ENCODE measurements at regions not wholly inside any gene's neighbourhood (a gene's known extent, or its start where the extent isn't known, plus 50 kb on each side); places are given as distances from the start of the nearest gene placed in this dataset.

DNA sequence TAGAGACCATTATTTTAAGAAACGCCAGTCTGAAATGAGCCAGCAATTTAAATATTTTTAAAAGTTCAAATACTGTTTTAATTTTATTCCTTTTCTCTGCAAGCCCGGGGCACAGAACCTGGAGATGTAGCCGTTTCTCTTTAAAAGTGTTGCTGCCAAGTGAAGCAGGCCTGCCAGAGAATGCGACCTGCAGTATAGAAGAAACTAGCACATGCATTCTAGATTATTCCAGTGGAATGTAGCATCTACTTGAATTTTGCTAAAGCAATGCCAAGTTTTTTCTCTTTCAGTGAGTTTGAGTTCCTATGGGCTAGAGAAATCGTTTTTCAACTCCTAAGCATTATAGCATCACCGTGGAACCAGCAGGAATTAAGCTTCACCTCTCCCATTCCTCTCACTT, 101.3 kb downstream of the QRSL1 start:
- no peaks in the 10 kb centered on the region for H3K36me3 ChIP-seq (ENCODE audit: insufficient read depth, low read length)
- no peak overlapping the region for H3K9ac ChIP-seq (ENCODE audit: low read length)
- no peak overlapping the region for H3K4me3 ChIP-seq (ENCODE audit: low read length)
- H3K4me2 ChIP-seq (ENCODE audit: low read length), result no peak overlapping the region
- no peaks in the 10 kb centered on the region for H3F3A ChIP-seq (ENCODE audit: insufficient read depth, low read length, poor library complexity, severe bottlenecking)
- H3K27me3 ChIP-seq (ENCODE audit: insufficient read depth, low read depth, low read length), result no peaks in the 10 kb centered on the region
- no peaks in the 10 kb centered on the region for H3K79me2 ChIP-seq (replicated peaks; ENCODE audit: insufficient read depth, low read length)
- no peak overlapping the region for H3K27ac ChIP-seq (ENCODE audit: low read length)
- no peak for TF ChIP-seq TAF1 (IDR thresholded peaks at IDR 0.05; ENCODE audit: low read depth)
- TF ChIP-seq MXI1 (conservative IDR thresholded peaks at IDR 0.05; ENCODE audit: poor library complexity, severe bottlenecking), result no peak
- no peak for TF ChIP-seq SMC3 (conservative IDR thresholded peaks at IDR 0.05; ENCODE audit: poor library complexity)
- no peak for TF ChIP-seq RAD21 (conservative IDR thresholded peaks at IDR 0.05)
- TF ChIP-seq, protein P1, sequence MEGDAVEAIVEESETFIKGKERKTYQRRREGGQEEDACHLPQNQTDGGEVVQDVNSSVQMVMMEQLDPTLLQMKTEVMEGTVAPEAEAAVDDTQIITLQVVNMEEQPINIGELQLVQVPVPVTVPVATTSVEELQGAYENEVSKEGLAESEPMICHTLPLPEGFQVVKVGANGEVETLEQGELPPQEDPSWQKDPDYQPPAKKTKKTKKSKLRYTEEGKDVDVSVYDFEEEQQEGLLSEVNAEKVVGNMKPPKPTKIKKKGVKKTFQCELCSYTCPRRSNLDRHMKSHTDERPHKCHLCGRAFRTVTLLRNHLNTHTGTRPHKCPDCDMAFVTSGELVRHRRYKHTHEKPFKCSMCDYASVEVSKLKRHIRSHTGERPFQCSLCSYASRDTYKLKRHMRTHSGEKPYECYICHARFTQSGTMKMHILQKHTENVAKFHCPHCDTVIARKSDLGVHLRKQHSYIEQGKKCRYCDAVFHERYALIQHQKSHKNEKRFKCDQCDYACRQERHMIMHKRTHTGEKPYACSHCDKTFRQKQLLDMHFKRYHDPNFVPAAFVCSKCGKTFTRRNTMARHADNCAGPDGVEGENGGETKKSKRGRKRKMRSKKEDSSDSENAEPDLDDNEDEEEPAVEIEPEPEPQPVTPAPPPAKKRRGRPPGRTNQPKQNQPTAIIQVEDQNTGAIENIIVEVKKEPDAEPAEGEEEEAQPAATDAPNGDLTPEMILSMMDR (IDR thresholded peaks at IDR 0.05; ENCODE audit: poor library complexity, severe bottlenecking), result no peak
- TF ChIP-seq, protein P2, sequence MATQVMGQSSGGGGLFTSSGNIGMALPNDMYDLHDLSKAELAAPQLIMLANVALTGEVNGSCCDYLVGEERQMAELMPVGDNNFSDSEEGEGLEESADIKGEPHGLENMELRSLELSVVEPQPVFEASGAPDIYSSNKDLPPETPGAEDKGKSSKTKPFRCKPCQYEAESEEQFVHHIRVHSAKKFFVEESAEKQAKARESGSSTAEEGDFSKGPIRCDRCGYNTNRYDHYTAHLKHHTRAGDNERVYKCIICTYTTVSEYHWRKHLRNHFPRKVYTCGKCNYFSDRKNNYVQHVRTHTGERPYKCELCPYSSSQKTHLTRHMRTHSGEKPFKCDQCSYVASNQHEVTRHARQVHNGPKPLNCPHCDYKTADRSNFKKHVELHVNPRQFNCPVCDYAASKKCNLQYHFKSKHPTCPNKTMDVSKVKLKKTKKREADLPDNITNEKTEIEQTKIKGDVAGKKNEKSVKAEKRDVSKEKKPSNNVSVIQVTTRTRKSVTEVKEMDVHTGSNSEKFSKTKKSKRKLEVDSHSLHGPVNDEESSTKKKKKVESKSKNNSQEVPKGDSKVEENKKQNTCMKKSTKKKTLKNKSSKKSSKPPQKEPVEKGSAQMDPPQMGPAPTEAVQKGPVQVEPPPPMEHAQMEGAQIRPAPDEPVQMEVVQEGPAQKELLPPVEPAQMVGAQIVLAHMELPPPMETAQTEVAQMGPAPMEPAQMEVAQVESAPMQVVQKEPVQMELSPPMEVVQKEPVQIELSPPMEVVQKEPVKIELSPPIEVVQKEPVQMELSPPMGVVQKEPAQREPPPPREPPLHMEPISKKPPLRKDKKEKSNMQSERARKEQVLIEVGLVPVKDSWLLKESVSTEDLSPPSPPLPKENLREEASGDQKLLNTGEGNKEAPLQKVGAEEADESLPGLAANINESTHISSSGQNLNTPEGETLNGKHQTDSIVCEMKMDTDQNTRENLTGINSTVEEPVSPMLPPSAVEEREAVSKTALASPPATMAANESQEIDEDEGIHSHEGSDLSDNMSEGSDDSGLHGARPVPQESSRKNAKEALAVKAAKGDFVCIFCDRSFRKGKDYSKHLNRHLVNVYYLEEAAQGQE (IDR thresholded peaks at IDR 0.05; ENCODE audit: borderline replicate concordance), result no peak
- no peak for TF ChIP-seq EP300 (conservative IDR thresholded peaks at IDR 0.05; ENCODE audit: poor library complexity, severe bottlenecking)
- no peak for TF ChIP-seq POLR2AphosphoS5 (IDR thresholded peaks at IDR 0.05)
- no peak for TF ChIP-seq EZH2 (IDR thresholded peaks at IDR 0.05; ENCODE audit: borderline replicate concordance, insufficient read depth, low read length, poor library complexity, severe bottlenecking)
- no peak overlapping the region for H2AFZ ChIP-seq (ENCODE audit: low read depth, low read length)
- no peaks in the 10 kb centered on the region for H3K9me3 ChIP-seq (ENCODE audit: low read length)
- H3K9me2 ChIP-seq (ENCODE audit: insufficient read depth, low read length), result no peaks in the 10 kb centered on the region
- no peaks in the 10 kb centered on the region for H4K20me1 ChIP-seq (ENCODE audit: insufficient read depth)

DNA sequence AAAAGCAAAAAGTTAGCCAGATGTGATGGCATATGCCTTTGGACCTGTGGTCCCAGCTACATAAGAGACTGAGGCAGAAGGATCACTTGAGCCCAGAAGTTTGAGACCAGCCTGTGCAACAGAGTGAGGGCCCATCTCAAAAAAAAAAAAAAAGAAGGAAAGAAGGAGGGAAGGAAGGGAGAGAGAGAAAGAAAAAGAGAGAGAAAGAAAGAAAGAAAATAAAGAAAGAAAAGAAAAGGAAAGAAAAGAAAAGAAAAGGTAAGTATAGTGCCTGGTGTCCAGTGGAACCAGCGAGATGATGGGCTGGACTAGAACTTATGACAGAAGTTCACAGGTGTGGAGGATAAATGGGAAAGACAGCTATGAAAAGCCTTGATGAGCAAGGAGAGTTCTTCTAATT, 100.9 kb downstream of the QRSL1 start:
- H4K20me1 ChIP-seq (ENCODE audit: insufficient read depth), result no peaks in the 10 kb centered on the region
- no peak overlapping the region for H3K4me2 ChIP-seq (ENCODE audit: low read length)
- H3K4me3 ChIP-seq (ENCODE audit: low read length), result no peak overlapping the region
- no peak overlapping the region for H3K9ac ChIP-seq (ENCODE audit: low read length)
- H3K27me3 ChIP-seq (ENCODE audit: insufficient read depth, low read depth, low read length), result no peaks in the 10 kb centered on the region
- no peaks in the 10 kb centered on the region for H3F3A ChIP-seq (ENCODE audit: insufficient read depth, low read length, poor library complexity, severe bottlenecking)
- H3K27ac ChIP-seq (ENCODE audit: low read length), result no peak overlapping the region
- no peaks in the 10 kb centered on the region for H3K9me2 ChIP-seq (ENCODE audit: insufficient read depth, low read length)
- H2AFZ ChIP-seq (ENCODE audit: low read depth, low read length), result no peak overlapping the region
- no peaks in the 10 kb centered on the region for H3K9me3 ChIP-seq (ENCODE audit: low read length)
- no peaks in the 10 kb centered on the region for H3K36me3 ChIP-seq (ENCODE audit: insufficient read depth, low read length)
- TF ChIP-seq MXI1 (conservative IDR thresholded peaks at IDR 0.05; ENCODE audit: poor library complexity, severe bottlenecking) (no peak), EZH2 (IDR thresholded peaks at IDR 0.05; ENCODE audit: borderline replicate concordance, insufficient read depth, low read length, poor library complexity, severe bottlenecking) (no peak), TAF1 (IDR thresholded peaks at IDR 0.05; ENCODE audit: low read depth) (no peak)
- no peaks in the 10 kb centered on the region for H3K79me2 ChIP-seq (replicated peaks; ENCODE audit: insufficient read depth, low read length)

DNA sequence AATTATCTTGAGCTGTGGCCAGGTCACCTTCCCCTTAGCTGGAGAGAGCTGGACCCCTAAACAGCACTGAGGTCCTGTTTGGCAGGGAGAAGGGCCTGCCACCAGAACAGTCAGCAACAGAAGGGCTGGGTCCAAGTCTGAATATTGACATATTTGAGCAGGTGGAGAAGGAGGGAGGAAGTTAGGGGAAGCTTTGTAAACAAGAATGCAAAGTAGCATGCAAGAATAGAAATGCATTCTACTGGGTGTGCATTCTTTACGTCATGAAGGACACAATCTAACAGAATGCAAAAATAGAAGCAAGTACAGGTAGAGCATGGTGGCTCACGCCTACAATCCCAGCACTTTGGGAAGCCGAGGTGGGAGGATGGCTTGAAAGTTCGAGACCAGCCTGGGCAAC, 100.5 kb downstream of the QRSL1 start:
- H3F3A ChIP-seq (ENCODE audit: insufficient read depth, low read length, poor library complexity, severe bottlenecking), result no peaks in the 10 kb centered on the region
- TF ChIP-seq TAF1 (IDR thresholded peaks at IDR 0.05; ENCODE audit: low read depth) (no peak), EP300 (conservative IDR thresholded peaks at IDR 0.05; ENCODE audit: poor library complexity, severe bottlenecking) (no peak), EZH2 (IDR thresholded peaks at IDR 0.05; ENCODE audit: borderline replicate concordance, insufficient read depth, low read length, poor library complexity, severe bottlenecking) (no peak), MXI1 (conservative IDR thresholded peaks at IDR 0.05; ENCODE audit: poor library complexity, severe bottlenecking) (no peak)

More for the DNA sequence above, 100.5 kb downstream of the QRSL1 start:
- Histone ChIP-seq H3K9me2 (ENCODE audit: insufficient read depth, low read length) (no peaks in the 10 kb centered on the region), H3K79me2 (replicated peaks; ENCODE audit: insufficient read depth, low read length) (no peaks in the 10 kb centered on the region), H2AFZ (ENCODE audit: low read depth, low read length) (no peak overlapping the region), H3K27me3 (ENCODE audit: insufficient read depth, low read depth, low read length) (no peaks in the 10 kb centered on the region), H3K27ac (ENCODE audit: low read length) (no peak overlapping the region), H3K9ac (ENCODE audit: low read length) (no peak overlapping the region), H3K9me3 (ENCODE audit: low read length) (no peaks in the 10 kb centered on the region), H4K20me1 (ENCODE audit: insufficient read depth) (no peaks in the 10 kb centered on the region), H3K36me3 (ENCODE audit: insufficient read depth, low read length) (no peaks in the 10 kb centered on the region), H3K4me3 (ENCODE audit: low read length) (no peak overlapping the region), H3K4me2 (ENCODE audit: low read length) (no peak overlapping the region)

Measured in neural cell (in vitro differentiated cells).